Right lobe of liver (tissue), 4 donors: ENCODE measurements at regions not wholly inside any gene's neighbourhood (a gene's known extent, or its start where the extent isn't known, plus 50 kb on each side); places are given as distances from the start of the nearest gene placed in this dataset.

Experiments
- POLR2A ChIP-seq: fragments of 450-650 bp; IDR thresholded peaks from one replicate; pipeline ENCODE4 v1.6.1; 2017; ENCODE audit warnings: antibody characterized with exemption, mild to moderate bottlenecking
- TF ChIP-seq, protein P1 (sequence below), 4 donors: fragments of 200-600 bp in 3 of 4; fragments of 450-650 bp in 1 of 4; IDR thresholded peaks; one replicate each; pipeline versions ENCODE4 v1.5.1 to v1.8.0; 2016 to 2022; ENCODE audit warnings: antibody characterized with exemption in 4 of 4, mild to moderate bottlenecking in 2 of 4
- donor health status: DM: no; HTN: no; CAD: no.
- donor health status: DM: no; HTN: no; CAD: no.
- donor health status: DM: no; HTN: yes; CAD: no.

DNA sequence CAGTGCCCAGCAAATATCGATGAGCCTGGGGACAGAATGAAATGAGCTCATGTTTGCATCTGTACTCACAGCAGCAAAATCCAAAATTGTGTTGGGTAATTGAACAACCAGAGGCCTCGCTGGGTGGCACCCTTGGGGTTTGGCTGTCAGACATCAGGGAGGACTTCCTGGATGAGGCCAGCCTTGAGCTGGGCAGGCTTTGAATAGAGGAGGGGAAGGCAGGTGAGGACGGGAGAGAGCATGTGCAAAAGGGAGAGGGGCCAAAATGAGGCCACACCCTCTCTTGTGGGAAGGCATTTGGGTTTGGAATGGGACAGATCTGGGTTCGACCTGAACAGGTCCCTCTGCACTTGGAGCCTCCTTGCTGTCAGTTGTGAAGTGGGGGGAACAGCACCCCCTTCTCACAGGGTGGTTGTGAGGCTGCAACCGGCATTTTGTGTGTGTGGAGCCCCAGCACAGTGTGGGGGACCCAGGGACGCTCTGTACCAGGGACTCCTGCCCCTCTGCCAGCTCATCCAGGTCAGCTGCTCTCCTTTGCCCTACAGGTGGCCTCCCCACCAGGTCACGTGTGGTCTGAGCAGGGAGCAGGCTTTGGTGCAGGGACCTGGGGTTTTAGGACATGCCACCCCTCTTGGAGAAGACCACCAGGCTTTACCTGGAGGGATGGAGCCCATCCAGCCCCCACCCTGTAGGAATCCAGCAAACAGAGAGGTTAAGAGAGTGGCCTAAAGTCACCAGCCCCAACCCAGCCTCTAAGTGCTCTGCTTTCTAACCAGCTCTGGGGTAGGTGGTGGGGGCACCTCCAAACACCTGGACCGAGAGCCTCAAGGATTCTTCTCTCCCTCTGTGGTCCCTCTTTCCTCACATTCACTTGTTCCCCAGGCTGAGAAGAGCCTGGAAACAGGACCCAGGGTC lies 521.8 kb downstream of the PTPRU start:
- TF ChIP-seq, protein P1, sequence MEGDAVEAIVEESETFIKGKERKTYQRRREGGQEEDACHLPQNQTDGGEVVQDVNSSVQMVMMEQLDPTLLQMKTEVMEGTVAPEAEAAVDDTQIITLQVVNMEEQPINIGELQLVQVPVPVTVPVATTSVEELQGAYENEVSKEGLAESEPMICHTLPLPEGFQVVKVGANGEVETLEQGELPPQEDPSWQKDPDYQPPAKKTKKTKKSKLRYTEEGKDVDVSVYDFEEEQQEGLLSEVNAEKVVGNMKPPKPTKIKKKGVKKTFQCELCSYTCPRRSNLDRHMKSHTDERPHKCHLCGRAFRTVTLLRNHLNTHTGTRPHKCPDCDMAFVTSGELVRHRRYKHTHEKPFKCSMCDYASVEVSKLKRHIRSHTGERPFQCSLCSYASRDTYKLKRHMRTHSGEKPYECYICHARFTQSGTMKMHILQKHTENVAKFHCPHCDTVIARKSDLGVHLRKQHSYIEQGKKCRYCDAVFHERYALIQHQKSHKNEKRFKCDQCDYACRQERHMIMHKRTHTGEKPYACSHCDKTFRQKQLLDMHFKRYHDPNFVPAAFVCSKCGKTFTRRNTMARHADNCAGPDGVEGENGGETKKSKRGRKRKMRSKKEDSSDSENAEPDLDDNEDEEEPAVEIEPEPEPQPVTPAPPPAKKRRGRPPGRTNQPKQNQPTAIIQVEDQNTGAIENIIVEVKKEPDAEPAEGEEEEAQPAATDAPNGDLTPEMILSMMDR (IDR thresholded peaks at IDR 0.05), result no peak
- no peak for TF ChIP-seq POLR2A
